HCT116 (cell line): ENCODE measurements at regions not wholly inside any gene's neighbourhood (a gene's known extent, or its start where the extent isn't known, plus 50 kb on each side); places are given as distances from the start of the nearest gene placed in this dataset.
A peak's percentile ranks its signal among the peaks of the same experiment; 100 is the strongest.
"Not testable (repeated sequence)": the region's sequence is repeated elsewhere in the genome, so short reads cannot be mapped to it uniquely, and the experiment has no call there.

ENCODE experiments used
- ATAC-seq: fragments of 200-7000 bp; cut with Tn5 transposase; 2 replicates; pipeline ENCODE4 v1.9.1; 2020; ENCODE audit warnings: mild to moderate bottlenecking, moderate library complexity
- BruUV-seq: library from RNA; stranded (reverse); fragments of 400-500 nt; replicated peaks from 2 replicates; lab custom pipeline; 2021; lab: Mats Ljungman, UMichigan
- CTCF ChIA-PET: fragments of 300-600 bp; sonication (Branson Sonifier 250); formaldehyde crosslinking; loops from one replicate; lab custom pipeline; 2021; ENCODE audit warnings: antibody characterized with exemption; lab: Charles Lee
- POLR2A ChIA-PET: fragments of 300-600, 350-600 bp; sonication (Branson Sonifier 250); formaldehyde crosslinking; loops from one replicate; lab custom pipeline; 2021; ENCODE audit warnings: antibody characterized with exemption; lab: Charles Lee
- RAD21 ChIA-PET, 2 experiments: fragments of 300-600 bp; sonication (Branson Sonifier 250); formaldehyde crosslinking; loops; one replicate each; lab custom pipeline; 2023; ENCODE audit warnings: low total read pairs in 2 of 2; ENCODE audit not compliant: uncharacterized antibody in 2 of 2, unreplicated experiment in 2 of 2, low non-redundant PET in 1 of 2; lab: Charles Lee
- DNase-seq: peaks from one replicate; pipeline ENCODE4 v3.0.0-alpha.2; 2010; ENCODE audit warnings: low read depth, low spot score
- H2AFZ ChIP-seq: fragments of 200-600 bp; shearing (Covaris generic), sonication (generic); 2 replicates; pipeline ENCODE4 v1.6.1; 2017; ENCODE audit warnings: low read depth, mixed run types, mixed read lengths, antibody characterized with exemption, low read length; ENCODE audit not compliant: poor library complexity, severe bottlenecking
- H3K27ac ChIP-seq: 2 replicates; pipeline ENCODE4 v1.5.1; 2012; ENCODE audit warnings: low read depth, low read length
- H3K27me3 ChIP-seq: fragments of 200-600 bp; sonication (generic); 2 replicates; pipeline ENCODE4 v1.6.1; 2016; ENCODE audit warnings: mixed run types, low read length, mixed read lengths; ENCODE audit not compliant: insufficient read depth
- H3K36me3 ChIP-seq, 2 experiments: fragments of 200-500 bp in 1 of 2; fragments of 200-600 bp in 1 of 2; sonication (Bioruptor generic) in 1 of 2; sonication (generic) in 1 of 2; 2 replicates each; pipeline versions ENCODE4 v1.5.1 to v1.6.1; 2014 to 2016; ENCODE audit warnings: low read length in 2 of 2, inconsistent platforms in 1 of 2, mixed read lengths in 1 of 2, mixed run types in 1 of 2; ENCODE audit not compliant: insufficient read depth in 2 of 2, control insufficient read depth in 1 of 2
- H3K4me1 ChIP-seq, 2 experiments: fragments of 200-600 bp in 1 of 2; sonication (generic) in 1 of 2; 2 replicates each; pipeline versions ENCODE4 v1.5.1 to v1.6.1; 2012 to 2017; ENCODE audit warnings: low read length in 2 of 2, inconsistent platforms in 1 of 2, mild to moderate bottlenecking in 1 of 2, mixed read lengths in 1 of 2, mixed run types in 1 of 2, moderate library complexity in 1 of 2; ENCODE audit not compliant: insufficient read depth in 2 of 2, control insufficient read depth in 1 of 2
- H3K4me2 ChIP-seq: fragments of 200-600 bp; sonication (generic); 2 replicates; pipeline ENCODE4 v1.6.1; 2017; ENCODE audit warnings: mixed run types, low read length, mixed read lengths
- H3K4me3 ChIP-seq, 2 experiments: fragments of 200-600 bp in 1 of 2; sonication (generic) in 1 of 2; replicated peaks in 1 of 2; 2 replicates each; pipeline ENCODE4 v1.5.1; 2011 to 2016; ENCODE audit warnings: low read length in 2 of 2, control low read depth in 1 of 2, low read depth in 1 of 2, mild to moderate bottlenecking in 1 of 2, mixed read lengths in 1 of 2, mixed run types in 1 of 2
- H3K79me2 ChIP-seq: fragments of 200-600 bp; sonication (generic); 2 replicates; pipeline ENCODE4 v1.6.1; 2017; ENCODE audit warnings: mild to moderate bottlenecking, mixed run types, low read length, moderate library complexity, mixed read lengths; ENCODE audit not compliant: insufficient read depth
- H3K9ac ChIP-seq: fragments of 200-600 bp; sonication (generic); 2 replicates; pipeline ENCODE4 v1.6.1; 2016; ENCODE audit warnings: low read length, mixed read lengths
- H3K9me2 ChIP-seq: fragments of 200-600 bp; sonication (generic), shearing (Covaris generic); 2 replicates; pipeline ENCODE4 v1.6.1; 2017; ENCODE audit warnings: mixed run types, mild to moderate bottlenecking, moderate library complexity; ENCODE audit not compliant: insufficient read depth
- H3K9me3 ChIP-seq, 2 experiments: fragments of 200-500 bp in 1 of 2; fragments of 200-600 bp in 1 of 2; sonication (Bioruptor generic) in 1 of 2; sonication (generic) in 1 of 2; 2 replicates each; pipeline ENCODE4 v1.6.1; 2014 to 2017; ENCODE audit warnings: low read length in 2 of 2, mixed read lengths in 2 of 2, inconsistent platforms in 1 of 2, low read depth in 1 of 2, mild to moderate bottlenecking in 1 of 2, mixed run types in 1 of 2, moderate library complexity in 1 of 2; ENCODE audit not compliant: control insufficient read depth in 1 of 2, insufficient read depth in 1 of 2
- H4K20me1 ChIP-seq: fragments of 200-600 bp; sonication (generic), shearing (Covaris generic); 2 replicates; pipeline ENCODE4 v1.6.1; 2017; ENCODE audit warnings: mixed run types, mild to moderate bottlenecking, moderate library complexity; ENCODE audit not compliant: insufficient read depth
- CEBPB ChIP-seq: IDR thresholded peaks from 2 replicates; pipeline ENCODE4 v1.6.1; 2012; ENCODE audit warnings: low read depth
- EGR1 ChIP-seq: IDR thresholded peaks from 2 replicates; pipeline ENCODE4 v1.6.1; 2012; ENCODE audit warnings: low read depth
- ELF1 ChIP-seq: IDR thresholded peaks from 2 replicates; pipeline ENCODE4 v1.6.1; 2012; ENCODE audit warnings: low read depth, borderline replicate concordance
- FOSL1 ChIP-seq: IDR thresholded peaks from 2 replicates; pipeline ENCODE4 v1.6.1; 2012; ENCODE audit warnings: low read depth
- JUND ChIP-seq: IDR thresholded peaks from 2 replicates; pipeline ENCODE4 v1.6.1; 2012
- POLR2AphosphoS5 ChIP-seq: IDR thresholded peaks from 2 replicates; pipeline ENCODE4 v1.6.1; 2011; ENCODE audit warnings: mild to moderate bottlenecking, low read depth, low read length, moderate library complexity
- SIN3A ChIP-seq: IDR thresholded peaks from 2 replicates; pipeline ENCODE4 v1.6.1; 2012; ENCODE audit warnings: low read depth
- SP1 ChIP-seq: IDR thresholded peaks from 2 replicates; pipeline ENCODE4 v1.6.1; 2012; ENCODE audit warnings: low read depth
- TCF7L2 ChIP-seq: IDR thresholded peaks from 2 replicates; pipeline ENCODE4 v1.7.0; 2011; ENCODE audit warnings: borderline replicate concordance, inconsistent platforms; ENCODE audit not compliant: insufficient read depth, insufficient read length; ENCODE audit errors: extremely low read depth
- intact Hi-C: fragments of 100-400 bp; cut with micrococcal nuclease; formaldehyde crosslinking; loops from 2 replicates; pipeline ENCODE4 v1.10.0; 2022
- TF ChIP-seq, protein P1 (sequence below): IDR thresholded peaks from 2 replicates; pipeline ENCODE4 v1.6.1; 2012
- TF ChIP-seq, protein P2 (sequence below): IDR thresholded peaks from 2 replicates; pipeline ENCODE4 v1.6.1; 2012

DNA sequence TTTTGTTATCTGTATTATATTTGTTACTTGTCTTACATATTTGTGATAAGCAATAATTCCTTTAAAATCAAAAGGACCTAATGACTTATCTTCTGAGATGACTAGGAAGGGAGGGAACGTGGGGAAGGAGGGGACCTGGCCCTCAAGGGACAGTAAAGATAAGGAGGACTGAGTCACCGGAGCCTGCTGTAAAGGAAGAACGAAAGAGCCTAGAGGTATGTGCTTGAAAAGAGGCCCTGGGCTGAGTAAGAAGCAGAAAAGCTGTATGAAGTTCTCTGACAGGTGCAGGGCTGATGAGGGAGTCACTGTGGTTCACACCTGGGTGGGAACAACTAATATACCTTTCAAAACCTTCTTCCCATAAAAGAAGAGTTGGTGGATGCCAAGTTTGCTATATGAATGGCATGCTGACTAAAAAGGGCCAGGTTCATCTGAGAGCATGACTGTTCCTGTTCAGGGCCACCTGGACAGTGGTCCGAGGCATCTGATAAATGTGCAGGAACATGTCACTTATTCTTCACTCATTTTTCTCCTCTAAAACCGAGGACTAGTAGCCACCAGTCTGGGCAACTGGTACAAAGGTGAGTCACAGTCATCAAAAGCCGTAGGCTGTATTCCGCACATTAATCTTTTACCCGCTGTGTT, 111.3 kb downstream of the TNFAIP3 start:
- peaks cover 7 to 21% of the 10 kb centered on the region in 2 experiments for H3K4me1 ChIP-seq

DNA sequence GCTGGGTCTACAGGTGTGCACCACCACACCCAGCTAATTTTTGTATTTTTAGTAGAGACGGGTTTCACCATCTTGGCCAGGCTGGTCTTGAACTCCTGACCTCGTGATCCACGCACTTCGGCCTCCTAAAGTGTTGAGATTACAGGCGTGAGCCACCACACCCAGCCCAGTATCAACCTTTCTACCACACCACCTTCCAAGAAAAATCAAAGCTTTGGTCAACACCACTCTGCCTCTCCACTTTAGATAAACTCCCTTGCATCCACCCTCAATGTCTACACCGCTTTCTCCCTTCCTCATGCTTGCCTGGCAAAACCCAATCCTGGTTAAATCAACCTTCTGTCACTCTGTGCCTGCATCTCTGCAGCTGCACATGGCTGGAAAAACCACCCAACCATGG, 112.2 kb downstream of the TNFAIP3 start:
- H3K27ac ChIP-seq, RAD21 ChIA-PET, POLR2A ChIA-PET, H4K20me1 ChIP-seq, H3K79me2 ChIP-seq, H3K9me2 ChIP-seq, H3K4me3 ChIP-seq, DNase-seq, H3K36me3 ChIP-seq, BruUV-seq, H3K9ac ChIP-seq, H2AFZ ChIP-seq, H3K27me3 ChIP-seq, H3K9me3 ChIP-seq, ATAC-seq: not testable (repeated sequence)
- intact Hi-C loops: loop anchor here (10.0 kb wide), 1 partner anchor 884 kb away; no protein-coding TSS in a partner anchor
- H3K4me2 ChIP-seq: peak overlapping the region; percentile 72
- CTCF ChIA-PET: interaction anchor here (1.1 kb wide), 1 partner anchor 22 kb away, joined by 3 read pairs; no protein-coding TSS in a partner anchor
- peaks cover 7 to 21% of the 10 kb centered on the region in 2 experiments for H3K4me1 ChIP-seq

More for the DNA sequence above, 111.3 kb downstream of the TNFAIP3 start:
- intact Hi-C loops: loop anchor here (10.0 kb wide), 1 partner anchor 884 kb away; no protein-coding TSS in a partner anchor
- H3K27me3 ChIP-seq: no peaks in the 10 kb centered on the region
- ChIA-PET RAD21 (no interaction called here), CTCF (no interaction called here), POLR2A (no interaction called here)
- no peaks in the 10 kb centered on the region for H3K36me3 ChIP-seq
- DNase-seq (peak; percentile 48), ATAC-seq (peak; percentile 87)
- H3K27ac ChIP-seq: no peak overlapping the region; the same call in 1 of the 2 replicates
- peak overlapping the region; percentile 72 for H3K4me2 ChIP-seq
- no TSS peak for BruUV-seq
- no peaks in the 10 kb centered on the region for H3K79me2 ChIP-seq
- H2AFZ ChIP-seq: peak overlapping the region; percentile 13
- H3K9me2 ChIP-seq: no peaks in the 10 kb centered on the region
- no peak overlapping the region for H3K9ac ChIP-seq
- no peaks in the 10 kb centered on the region for H4K20me1 ChIP-seq
- H3K4me3 ChIP-seq: peak overlapping the region in 1 of 2 experiments; percentile 28; a peak in 2 of 4 replicates
- no peaks in the 10 kb centered on the region for H3K9me3 ChIP-seq
- TF ChIP-seq SP1 (no peak; the same call in 1 of the 2 replicates), POLR2AphosphoS5 (no peak), JUND (peak; percentile 63), SIN3A (no peak), EGR1 (no peak), CEBPB (no peak), FOSL1 (peak; percentile 40; the same call in 1 of the 2 replicates), ELF1 (no peak), TCF7L2 (peak; percentile 8)
- TF ChIP-seq, protein P1, sequence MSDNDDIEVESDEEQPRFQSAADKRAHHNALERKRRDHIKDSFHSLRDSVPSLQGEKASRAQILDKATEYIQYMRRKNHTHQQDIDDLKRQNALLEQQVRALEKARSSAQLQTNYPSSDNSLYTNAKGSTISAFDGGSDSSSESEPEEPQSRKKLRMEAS: 0 out of 2 replicates have a peak, but pooled peaks have one; percentile 9
- TF ChIP-seq, protein P2, sequence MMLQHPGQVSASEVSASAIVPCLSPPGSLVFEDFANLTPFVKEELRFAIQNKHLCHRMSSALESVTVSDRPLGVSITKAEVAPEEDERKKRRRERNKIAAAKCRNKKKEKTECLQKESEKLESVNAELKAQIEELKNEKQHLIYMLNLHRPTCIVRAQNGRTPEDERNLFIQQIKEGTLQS: no peak
